ENCODE measurements at regions not wholly inside any gene's neighbourhood (a gene's known extent, or its start where the extent isn't known, plus 50 kb on each side); places are given as distances from the start of the nearest gene placed in this dataset.
"Not testable (repeated sequence)": the region's sequence is repeated elsewhere in the genome, so short reads cannot be mapped to it uniquely, and the experiment has no call there.

DNA sequence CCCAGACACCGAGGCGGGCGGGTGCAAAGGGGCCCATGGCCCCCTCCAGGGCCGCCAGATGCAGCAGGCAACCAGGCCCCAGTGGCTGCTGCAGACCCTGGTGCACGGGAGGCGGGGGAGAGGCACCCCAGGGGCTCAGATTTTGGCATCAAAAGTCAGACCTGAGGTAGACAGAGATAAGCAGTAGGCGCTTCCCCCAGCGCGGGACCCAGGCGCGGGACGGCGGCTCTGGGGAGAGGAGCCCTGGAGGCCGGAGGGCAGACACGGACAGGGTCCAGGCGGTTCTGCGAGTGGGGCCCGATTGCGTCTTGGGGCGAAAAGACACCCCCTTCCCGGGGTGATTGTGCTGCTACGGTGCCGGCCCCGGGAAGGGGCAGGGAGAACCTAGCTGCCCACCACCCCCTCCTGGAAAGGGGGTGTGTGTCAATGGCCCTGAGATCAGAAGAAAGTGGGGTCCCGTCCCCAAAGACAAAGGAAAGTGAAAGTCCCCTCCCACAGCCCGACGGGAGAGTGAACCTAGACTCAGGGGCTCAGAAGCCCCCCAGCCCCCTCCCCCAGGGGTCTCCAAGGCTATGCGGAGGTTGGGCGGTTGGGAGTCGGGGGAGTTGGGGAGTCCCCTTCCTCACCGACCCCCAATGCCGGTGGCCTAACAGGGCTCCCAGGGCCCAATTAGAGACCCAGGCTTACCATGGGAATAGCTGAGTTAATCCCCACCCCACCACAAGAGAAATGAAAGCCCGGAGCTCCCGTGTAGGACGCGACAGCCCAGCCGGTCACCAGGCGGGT is 178.5 kb downstream of the SPATA31A1 start:
- not testable (repeated sequence) for TF ChIP-seq POLR2AphosphoS5, POLR2A, TAF1, POU2F2, SPI1 (IDR thresholded peaks at IDR 0.05; ENCODE audit: low read depth, low read length)

All from GM12891 (cell line).